ENCODE measurements at regions not wholly inside any gene's neighbourhood (a gene's known extent, or its start where the extent isn't known, plus 50 kb on each side); places are given as distances from the start of the nearest gene placed in this dataset.

GRCh38 chr4:58740897-58741296, 1630.7 kb upstream of the IGFBP7 start:
- intact Hi-C loops (cut with DNase I, micrococcal nuclease) = no loop called here
- H3K4me3 ChIP-seq = no peak overlapping the region
- ATAC-seq (no peak), DNase-seq (no peak)
- TF ChIP-seq, protein P1, sequence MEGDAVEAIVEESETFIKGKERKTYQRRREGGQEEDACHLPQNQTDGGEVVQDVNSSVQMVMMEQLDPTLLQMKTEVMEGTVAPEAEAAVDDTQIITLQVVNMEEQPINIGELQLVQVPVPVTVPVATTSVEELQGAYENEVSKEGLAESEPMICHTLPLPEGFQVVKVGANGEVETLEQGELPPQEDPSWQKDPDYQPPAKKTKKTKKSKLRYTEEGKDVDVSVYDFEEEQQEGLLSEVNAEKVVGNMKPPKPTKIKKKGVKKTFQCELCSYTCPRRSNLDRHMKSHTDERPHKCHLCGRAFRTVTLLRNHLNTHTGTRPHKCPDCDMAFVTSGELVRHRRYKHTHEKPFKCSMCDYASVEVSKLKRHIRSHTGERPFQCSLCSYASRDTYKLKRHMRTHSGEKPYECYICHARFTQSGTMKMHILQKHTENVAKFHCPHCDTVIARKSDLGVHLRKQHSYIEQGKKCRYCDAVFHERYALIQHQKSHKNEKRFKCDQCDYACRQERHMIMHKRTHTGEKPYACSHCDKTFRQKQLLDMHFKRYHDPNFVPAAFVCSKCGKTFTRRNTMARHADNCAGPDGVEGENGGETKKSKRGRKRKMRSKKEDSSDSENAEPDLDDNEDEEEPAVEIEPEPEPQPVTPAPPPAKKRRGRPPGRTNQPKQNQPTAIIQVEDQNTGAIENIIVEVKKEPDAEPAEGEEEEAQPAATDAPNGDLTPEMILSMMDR (IDR thresholded peaks at IDR 0.05) = no peak
- H3K36me3 ChIP-seq (ENCODE audit: low read depth) = no peaks in the 10 kb centered on the region
- no peaks in the 10 kb centered on the region for H3K4me1 ChIP-seq (ENCODE audit: low read depth)
- no peaks in the 10 kb centered on the region for H3K9me3 ChIP-seq

- Histone ChIP-seq H3K4me3 (no peak overlapping the region), H3K4me1 (ENCODE audit: low read depth) (no peaks in the 10 kb centered on the region), H3K36me3 (ENCODE audit: low read depth) (no peaks in the 10 kb centered on the region), H3K9me3 (no peaks in the 10 kb centered on the region)
- intact Hi-C loops (cut with DNase I, micrococcal nuclease) = no loop called here
- TF ChIP-seq, protein P1 (IDR thresholded peaks at IDR 0.05) = no peak
- ATAC-seq (no peak), DNase-seq (no peak)
Observed at GRCh38 chr4:58739275-58739674, 1629.1 kb upstream of the IGFBP7 start.

- Histone ChIP-seq H3K36me3 (ENCODE audit: low read depth) (no peaks in the 10 kb centered on the region), H3K4me3 (no peak overlapping the region), H3K9me3 (no peaks in the 10 kb centered on the region), H3K4me1 (ENCODE audit: low read depth) (no peaks in the 10 kb centered on the region)
- no peak for ATAC-seq
- intact Hi-C loops (cut with DNase I, micrococcal nuclease) = no loop called here
- DNase-seq = no peak
- TF ChIP-seq, protein P1 (IDR thresholded peaks at IDR 0.05) = no peak
Observed at GRCh38 chr4:58738375-58738774, 1628.2 kb upstream of the IGFBP7 start.

DNA sequence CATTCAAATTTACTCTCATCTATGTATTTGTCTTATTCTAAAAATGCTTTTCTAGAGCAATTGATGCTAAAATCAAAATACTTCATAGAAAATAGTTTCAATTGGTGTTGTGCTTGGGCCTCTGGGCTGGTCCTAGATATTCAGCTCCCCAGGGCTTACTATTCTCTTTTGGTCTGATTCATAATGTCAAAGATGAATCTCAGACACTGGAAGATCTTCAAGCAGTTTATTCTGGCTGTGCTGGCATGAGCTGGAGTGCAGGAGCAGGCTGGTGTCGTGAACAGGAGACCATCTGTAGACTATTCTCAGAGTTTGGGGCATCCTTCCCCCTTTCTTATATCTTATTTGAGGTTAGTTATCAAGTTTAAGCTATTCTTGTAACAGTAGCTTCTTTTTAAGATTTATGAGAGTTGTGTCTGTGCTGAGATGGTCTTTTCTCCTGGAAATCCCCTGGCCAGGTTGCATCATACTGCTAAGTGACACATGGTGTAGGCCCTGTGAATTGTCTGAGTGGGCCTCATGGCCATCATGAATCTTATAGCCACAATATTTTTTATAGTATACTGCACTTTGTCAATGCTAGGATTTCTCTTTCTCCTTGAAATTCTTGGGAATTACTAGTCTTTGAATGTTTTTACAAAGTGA, 1624.0 kb upstream of the IGFBP7 start:
- intact Hi-C loops (cut with DNase I, micrococcal nuclease) = no loop called here
- no peak for ATAC-seq
- H3K36me3 ChIP-seq (ENCODE audit: low read depth) = no peaks in the 10 kb centered on the region
- H3K4me3 ChIP-seq = no peak overlapping the region
- H3K4me1 ChIP-seq (ENCODE audit: low read depth) = no peaks in the 10 kb centered on the region
- TF ChIP-seq, protein P1 (IDR thresholded peaks at IDR 0.05) = no peak
- no peaks in the 10 kb centered on the region for H3K9me3 ChIP-seq
- DNase-seq = no peak

DNA sequence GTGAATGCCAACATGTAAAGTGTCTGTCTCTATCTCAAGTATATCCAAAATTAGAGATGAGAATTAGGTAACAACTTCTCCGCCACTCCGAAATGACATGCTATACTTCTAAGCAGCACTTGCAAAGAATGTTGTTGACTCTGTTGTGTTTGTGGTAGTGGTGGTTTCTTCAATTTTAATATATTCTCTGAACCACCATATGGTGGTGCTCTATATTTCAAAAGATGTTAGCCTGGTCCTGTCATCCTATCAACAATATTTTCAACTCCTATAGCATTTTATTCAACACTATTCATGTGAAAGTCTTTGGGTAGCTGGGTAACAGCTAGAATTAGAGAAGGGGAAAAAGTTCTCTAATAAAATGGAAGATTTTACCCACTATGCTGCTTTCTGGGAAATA, 1622.8 kb upstream of the IGFBP7 start:
- DNase-seq (no peak), ATAC-seq (no peak)
- Histone ChIP-seq H3K4me3 (no peak overlapping the region), H3K9me3 (no peaks in the 10 kb centered on the region), H3K4me1 (ENCODE audit: low read depth) (no peaks in the 10 kb centered on the region), H3K36me3 (ENCODE audit: low read depth) (no peaks in the 10 kb centered on the region)
- intact Hi-C loops (cut with DNase I, micrococcal nuclease) = no loop called here
- TF ChIP-seq, protein P1 (IDR thresholded peaks at IDR 0.05) = no peak

- no peak overlapping the region for H3K4me3 ChIP-seq
- H3K9me3 ChIP-seq = no peaks in the 10 kb centered on the region
- TF ChIP-seq, protein P1 (IDR thresholded peaks at IDR 0.05) = no peak
- no peaks in the 10 kb centered on the region for H3K4me1 ChIP-seq (ENCODE audit: low read depth)
- no peaks in the 10 kb centered on the region for H3K36me3 ChIP-seq (ENCODE audit: low read depth)
- ATAC-seq = no peak
- DNase-seq = no peak
- intact Hi-C loops (cut with DNase I, micrococcal nuclease) = no loop called here
Observed at GRCh38 chr4:58723954-58724353, 1613.8 kb upstream of the IGFBP7 start.

Data from mucosa of descending colon (tissue), 3 donors.